T-cell (primary cell): ENCODE measurements at regions not wholly inside any gene's neighbourhood (a gene's known extent, or its start where the extent isn't known, plus 50 kb on each side); places are given as distances from the start of the nearest gene placed in this dataset.

Source experiments
- ATAC-seq, 4 experiments: fragments of 200-7000 bp in 3 of 4; fragments of 150-1000 bp in 1 of 4; cut with Tn5 transposase; replicated peaks in 1 of 4; 1 replicate in 3 of 4; 2 replicates in 1 of 4; pipeline ENCODE4 v1.10.0; 2021; ENCODE audit warnings: moderate library complexity in 3 of 4, mild to moderate bottlenecking in 2 of 4, moderate number of reproducible peaks in 1 of 4
- CTCF ChIA-PET, 2 donors: fragments of 300-600 bp; sonication (Branson Sonifier 250); formaldehyde crosslinking; loops; one replicate each; lab custom pipeline; 2022; ENCODE audit warnings: antibody characterized with exemption in 2 of 2; lab: Charles Lee
- POLR2A ChIA-PET, 2 donors: fragments of 300-600 bp; sonication (Branson Sonifier 250); formaldehyde crosslinking; loops; one replicate each; lab custom pipeline; 2022; ENCODE audit warnings: antibody characterized with exemption in 2 of 2; lab: Charles Lee
- DNase-seq, 35 experiments: peaks; one replicate each; pipeline versions ENCODE4 v3.0.0 to v3.0.0-alpha.2; 2013 to 2023
- H3K27ac ChIP-seq: one replicate; pipeline ENCODE4 v1.5.1; 2013; ENCODE audit warnings: low read length
- H3K27me3 ChIP-seq, 2 experiments: replicated peaks in 1 of 2; 1 replicate in 1 of 2; 2 replicates in 1 of 2; pipeline versions ENCODE4 v1.6.1 to v1.7.0; 2013; ENCODE audit warnings: low read length in 1 of 2, mixed read lengths in 1 of 2; ENCODE audit not compliant: control insufficient read depth in 2 of 2, insufficient read depth in 2 of 2; ENCODE audit errors: extremely low read depth in 1 of 2
- H3K36me3 ChIP-seq, 2 donors: 1 replicate in 1 of 2; 2 replicates in 1 of 2; pipeline versions ENCODE4 v1.6.1 to v1.7.0; 2013; ENCODE audit warnings: low read length in 1 of 2; ENCODE audit not compliant: control insufficient read depth in 2 of 2, insufficient read depth in 1 of 2; ENCODE audit errors: extremely low read depth in 1 of 2
- H3K4me1 ChIP-seq, 2 experiments: 1 replicate in 1 of 2; 2 replicates in 1 of 2; pipeline versions ENCODE4 v1.6.1 to v1.7.0; 2013; ENCODE audit warnings: low read length in 2 of 2, mixed read lengths in 1 of 2; ENCODE audit not compliant: insufficient read depth in 2 of 2, control insufficient read depth in 1 of 2; ENCODE audit errors: extremely low read depth in 1 of 2
- H3K4me3 ChIP-seq, 2 donors: 1 replicate in 1 of 2; 2 replicates in 1 of 2; pipeline versions ENCODE4 v1.5.1 to v1.7.0; 2013; ENCODE audit warnings: mild to moderate bottlenecking in 2 of 2, low read length in 1 of 2, moderate library complexity in 1 of 2; ENCODE audit not compliant: control insufficient read depth in 1 of 2; ENCODE audit errors: extremely low read depth in 1 of 2
- H3K9me3 ChIP-seq: 2 replicates; pipeline ENCODE4 v1.7.0; 2013
- H3K27ac Mint-ChIP-seq, 2 donors: one replicate each; pipeline ENCODE4 v1.8.0; 2020 to 2021; ENCODE audit warnings: mild to moderate bottlenecking in 2 of 2, mixed read lengths in 2 of 2
- H3K27me3 Mint-ChIP-seq, 2 donors: one replicate each; pipeline ENCODE4 v1.8.0; 2021 to 2022; ENCODE audit warnings: mixed read lengths in 2 of 2
- H3K36me3 Mint-ChIP-seq: one replicate; pipeline ENCODE4 v1.8.0; 2021; ENCODE audit warnings: mixed read lengths
- H3K4me1 Mint-ChIP-seq, 3 donors: one replicate each; pipeline ENCODE4 v1.8.0; 2020 to 2022; ENCODE audit warnings: mixed read lengths in 3 of 3, mild to moderate bottlenecking in 1 of 3
- H3K4me3 Mint-ChIP-seq, 3 donors: one replicate each; pipeline ENCODE4 v1.8.0; 2020 to 2022; ENCODE audit warnings: mild to moderate bottlenecking in 3 of 3, mixed read lengths in 3 of 3, moderate library complexity in 3 of 3
- H3K9me3 Mint-ChIP-seq, 3 donors: one replicate each; pipeline ENCODE4 v1.8.0; 2020 to 2022; ENCODE audit warnings: mixed read lengths in 3 of 3
- WGBS: methylation state at CpG from one replicate; pipeline ENCODE4 v1.1.5; 2013; ENCODE audit warnings: missing lambda C conversion rate; ENCODE audit not compliant: insufficient coverage; 5-methylcytosine and 5-hydroxymethylcytosine counted together

- H3K27me3 ChIP-seq, result peaks cover 0 to 23% of the 10 kb centered on the region in 2 experiments
- no peaks in the 10 kb centered on the region for H3K9me3 Mint-ChIP-seq
- no peak overlapping the region for H3K4me3 ChIP-seq
- H3K36me3 ChIP-seq, result no peaks in the 10 kb centered on the region
- WGBS, result 88% methylated on average over 7 of the region's 7 CpGs
- no peak for ATAC-seq
- no peak overlapping the region for H3K4me3 Mint-ChIP-seq
- H3K4me1 Mint-ChIP-seq, result peaks cover 0 to 8% (median 0%) of the 10 kb centered on the region in 3 donors
- no peaks in the 10 kb centered on the region for H3K4me1 ChIP-seq
- H3K9me3 ChIP-seq, result no peaks in the 10 kb centered on the region
- H3K27ac ChIP-seq, result no peak overlapping the region
- POLR2A ChIA-PET, result no interaction called here
- CTCF ChIA-PET, result no interaction called here
- no peak overlapping the region for H3K27ac Mint-ChIP-seq
- H3K27me3 Mint-ChIP-seq, result peaks cover 23 to 38% of the 10 kb centered on the region in 2 donors
- no peak for DNase-seq
- no peaks in the 10 kb centered on the region for H3K36me3 Mint-ChIP-seq
These were observed 68.1 kb upstream of the SPOCK1 start for GRCh38 chr5:137567226-137567625.

- no peaks in the 10 kb centered on the region for H3K9me3 ChIP-seq
- CTCF ChIA-PET, result no interaction called here
These were observed 67.7 kb upstream of the SPOCK1 start for GRCh38 chr5:137566780-137567179.

GRCh38 chr5:137566118-137566541, 67.0 kb upstream of the SPOCK1 start:
- no peak for ATAC-seq
- 71% methylated on average over 1 of the region's 2 CpGs for WGBS

More at GRCh38 chr5:137566780-137567179, 67.7 kb upstream of the SPOCK1 start:
- Histone ChIP-seq H3K36me3 (no peaks in the 10 kb centered on the region), H3K4me1 (no peaks in the 10 kb centered on the region), H3K4me3 (no peak overlapping the region), H3K27me3 (peaks cover 0 to 19% of the 10 kb centered on the region in 2 experiments), H3K27ac (no peak overlapping the region)
- no peak for ATAC-seq
- no peaks in the 10 kb centered on the region for H3K9me3 Mint-ChIP-seq
- H3K4me1 Mint-ChIP-seq, result peaks cover 0 to 8% (median 0%) of the 10 kb centered on the region in 3 donors
- no peak overlapping the region for H3K27ac Mint-ChIP-seq
- H3K4me3 Mint-ChIP-seq, result no peak overlapping the region
- DNase-seq, result no peak
- no peaks in the 10 kb centered on the region for H3K36me3 Mint-ChIP-seq
- POLR2A ChIA-PET, result no interaction called here
- 74% methylated on average over 4 of the region's 6 CpGs for WGBS
- peaks cover 23 to 37% of the 10 kb centered on the region in 2 donors for H3K27me3 Mint-ChIP-seq

GRCh38 chr5:137565450-137565849, 66.3 kb upstream of the SPOCK1 start:
- no peaks in the 10 kb centered on the region for H3K36me3 Mint-ChIP-seq
- no peak overlapping the region for H3K27ac Mint-ChIP-seq
- H3K9me3 Mint-ChIP-seq, result no peaks in the 10 kb centered on the region
- Histone ChIP-seq H3K36me3 (no peaks in the 10 kb centered on the region), H3K27ac (no peak overlapping the region), H3K4me1 (no peaks in the 10 kb centered on the region), H3K27me3 (peaks cover 0 to 15% of the 10 kb centered on the region in 2 experiments), H3K4me3 (no peak overlapping the region), H3K9me3 (no peaks in the 10 kb centered on the region)
- no peak overlapping the region for H3K4me3 Mint-ChIP-seq
- no peak for DNase-seq
- H3K27me3 Mint-ChIP-seq, result peaks cover 17 to 31% of the 10 kb centered on the region in 2 donors
- 88% methylated on average over 3 of the region's 3 CpGs for whole genome bisulfite sequencing
- POLR2A ChIA-PET, result no interaction called here
- H3K4me1 Mint-ChIP-seq, result peaks cover 0 to 8% (median 0%) of the 10 kb centered on the region in 3 donors
- ATAC-seq, result no peak
- CTCF ChIA-PET, result no interaction called here

More at GRCh38 chr5:137566118-137566541, 67.0 kb upstream of the SPOCK1 start:
- no peaks in the 10 kb centered on the region for H3K36me3 Mint-ChIP-seq
- no peaks in the 10 kb centered on the region for H3K9me3 ChIP-seq
- no peaks in the 10 kb centered on the region for H3K9me3 Mint-ChIP-seq
- peaks cover 21 to 35% of the 10 kb centered on the region in 2 donors for H3K27me3 Mint-ChIP-seq
- H3K4me3 Mint-ChIP-seq, result no peak overlapping the region
- POLR2A ChIA-PET, result no interaction called here
- H3K36me3 ChIP-seq, result no peaks in the 10 kb centered on the region
- DNase-seq, result no peak
- no peaks in the 10 kb centered on the region for H3K4me1 ChIP-seq
- peaks cover 0 to 8% (median 0%) of the 10 kb centered on the region in 3 donors for H3K4me1 Mint-ChIP-seq
- CTCF ChIA-PET, result no interaction called here
- H3K27me3 ChIP-seq, result peaks cover 0 to 19% of the 10 kb centered on the region in 2 experiments
- no peak overlapping the region for H3K27ac Mint-ChIP-seq
- no peak overlapping the region for H3K27ac ChIP-seq
- no peak overlapping the region for H3K4me3 ChIP-seq

GRCh38 chr5:137564398-137564961, 65.4 kb upstream of the SPOCK1 start:
- Histone ChIP-seq H3K4me1 (no peaks in the 10 kb centered on the region), H3K9me3 (no peaks in the 10 kb centered on the region), H3K4me3 (no peak overlapping the region), H3K36me3 (no peaks in the 10 kb centered on the region), H3K27ac (no peak overlapping the region), H3K27me3 (peaks cover 0 to 15% of the 10 kb centered on the region in 2 experiments)
- H3K36me3 Mint-ChIP-seq, result no peaks in the 10 kb centered on the region
- H3K4me1 Mint-ChIP-seq, result peaks cover 0 to 8% (median 0%) of the 10 kb centered on the region in 3 donors
- no peak for DNase-seq
- no peak overlapping the region for H3K4me3 Mint-ChIP-seq
- no peak for ATAC-seq
- POLR2A ChIA-PET, result no interaction called here
- no peaks in the 10 kb centered on the region for H3K9me3 Mint-ChIP-seq
- CTCF ChIA-PET, result no interaction called here
- H3K27ac Mint-ChIP-seq, result no peak overlapping the region
- peaks cover 11 to 28% of the 10 kb centered on the region in 2 donors for H3K27me3 Mint-ChIP-seq
- WGBS, result 66% methylated on average over 4 of the region's 5 CpGs

- H3K27ac Mint-ChIP-seq, result no peak overlapping the region
- ChIA-PET CTCF (no interaction called here), POLR2A (no interaction called here)
- H3K4me1 Mint-ChIP-seq, result peaks cover 0 to 8% (median 0%) of the 10 kb centered on the region in 3 donors
- peaks cover 9 to 22% of the 10 kb centered on the region in 2 donors for H3K27me3 Mint-ChIP-seq
- H3K27me3 ChIP-seq, result peaks cover 0 to 15% of the 10 kb centered on the region in 2 experiments
- H3K9me3 Mint-ChIP-seq, result no peaks in the 10 kb centered on the region
- no peak overlapping the region for H3K27ac ChIP-seq
- no peak overlapping the region for H3K4me3 ChIP-seq
- H3K4me1 ChIP-seq, result no peaks in the 10 kb centered on the region
- H3K36me3 ChIP-seq, result no peaks in the 10 kb centered on the region
- DNase-seq, result no peak
- 36% methylated on average over 10 of the region's 14 CpGs for WGBS
- no peaks in the 10 kb centered on the region for H3K36me3 Mint-ChIP-seq
- no peaks in the 10 kb centered on the region for H3K9me3 ChIP-seq
- no peak for ATAC-seq
- H3K4me3 Mint-ChIP-seq, result no peak overlapping the region
These were observed 64.7 kb upstream of the SPOCK1 start for GRCh38 chr5:137563646-137564397.
